B cell (primary cell): ENCODE measurements at regions not wholly inside any gene's neighbourhood (a gene's known extent, or its start where the extent isn't known, plus 50 kb on each side); places are given as distances from the start of the nearest gene placed in this dataset.

ENCODE experiments used
- ATAC-seq: fragments of 200-7000 bp; cut with Tn5 transposase; one replicate; pipeline ENCODE4 v1.10.0; 2021; ENCODE audit warnings: low read depth, mild to moderate bottlenecking, moderate number of reproducible peaks, moderate library complexity
- CTCF ChIA-PET: fragments of 350-600 bp; sonication (Branson Sonifier 250); formaldehyde crosslinking; loops from one replicate; lab custom pipeline; 2021; ENCODE audit warnings: antibody characterized with exemption, inconsistent platforms; lab: Charles Lee
- POLR2A ChIA-PET: fragments of 350-600 bp; sonication (Branson Sonifier 250); formaldehyde crosslinking; loops from one replicate; lab custom pipeline; 2021; ENCODE audit warnings: antibody characterized with exemption; lab: Charles Lee
- DNase-seq: peaks from one replicate; pipeline ENCODE4 v3.0.0; 2013
- H2AFZ ChIP-seq: 2 replicates; pipeline ENCODE4 v1.6.1; 2012; ENCODE audit warnings: mild to moderate bottlenecking, low read depth, low read length; ENCODE audit not compliant: insufficient read depth, poor library complexity, severe bottlenecking
- H3K27ac ChIP-seq, 2 donors: 1 replicate in 1 of 2; 2 replicates in 1 of 2; pipeline ENCODE4 v1.5.1; 2012 to 2013; ENCODE audit warnings: low read length in 2 of 2, mild to moderate bottlenecking in 2 of 2, moderate library complexity in 1 of 2
- H3K27me3 ChIP-seq, 4 experiments: fragments of 200-600 bp in 1 of 4; sonication (generic) in 1 of 4; replicated peaks in 1 of 4; 1 replicate in 2 of 4; 2 replicates in 2 of 4; pipeline versions ENCODE4 v1.6.1 to v1.7.0; 2013 to 2016; ENCODE audit warnings: low read length in 3 of 4, mild to moderate bottlenecking in 2 of 4, mixed read lengths in 1 of 4, moderate library complexity in 1 of 4; ENCODE audit not compliant: insufficient read depth in 4 of 4, control insufficient read depth in 3 of 4; ENCODE audit errors: control extremely low read depth in 1 of 4
- H3K36me3 ChIP-seq, 2 experiments: replicated peaks in 1 of 2; 1 replicate in 1 of 2; 2 replicates in 1 of 2; pipeline versions ENCODE4 v1.6.1 to v1.7.1; 2013; ENCODE audit warnings: low read length in 1 of 2; ENCODE audit not compliant: insufficient read depth in 2 of 2, control insufficient read depth in 1 of 2; ENCODE audit errors: control extremely low read depth in 1 of 2, extremely low read depth in 1 of 2
- H3K4me1 ChIP-seq, 2 donors: fragments of 200-600 bp in 1 of 2; sonication (generic) in 1 of 2; 1 replicate in 1 of 2; 2 replicates in 1 of 2; pipeline versions ENCODE4 v1.5.1 to v1.6.1; 2013 to 2017; ENCODE audit warnings: low read length in 2 of 2; ENCODE audit not compliant: control insufficient read depth in 2 of 2, insufficient read depth in 2 of 2
- H3K4me2 ChIP-seq: replicated peaks from 2 replicates; pipeline ENCODE3; 2012; ENCODE audit warnings: mild to moderate bottlenecking, low read depth, low read length; ENCODE audit not compliant: poor library complexity, severe bottlenecking
- H3K4me3 ChIP-seq, 5 experiments: fragments of 200-600 bp in 1 of 5; sonication (generic) in 1 of 5; 1 replicate in 3 of 5; 2 replicates in 2 of 5; pipeline versions ENCODE4 v1.5.1 to v1.7.0; 2011 to 2016; ENCODE audit warnings: low read length in 4 of 5, mild to moderate bottlenecking in 4 of 5, low read depth in 2 of 5, control low read depth in 1 of 5, moderate library complexity in 1 of 5; ENCODE audit not compliant: insufficient read depth in 1 of 5; ENCODE audit errors: control extremely low read depth in 1 of 5, extremely low read depth in 1 of 5
- H3K79me2 ChIP-seq: fragments of 200-600 bp; sonication (generic); one replicate; pipeline ENCODE4 v1.6.0; 2016; ENCODE audit warnings: low read length; ENCODE audit not compliant: control insufficient read depth, insufficient read depth
- H3K9ac ChIP-seq: fragments of 200-600 bp; sonication (generic); 2 replicates; pipeline ENCODE4 v1.6.1; 2017; ENCODE audit warnings: mild to moderate bottlenecking, low read length, moderate library complexity
- H3K9me3 ChIP-seq, 3 donors: one replicate each; pipeline versions ENCODE4 v1.6.1 to v1.7.1; 2013; ENCODE audit warnings: low read length in 2 of 3; ENCODE audit not compliant: control insufficient read depth in 2 of 3, insufficient read depth in 1 of 3; ENCODE audit errors: control extremely low read depth in 1 of 3
- H4K20me1 ChIP-seq: 2 replicates; pipeline ENCODE4 v1.6.0; 2012; ENCODE audit warnings: mild to moderate bottlenecking, low read length; ENCODE audit not compliant: insufficient read depth, control insufficient read depth, poor library complexity, severe bottlenecking
- H3K27ac Mint-ChIP-seq: one replicate; pipeline ENCODE4 v1.8.0; 2021; ENCODE audit warnings: mixed read lengths
- H3K27me3 Mint-ChIP-seq: one replicate; pipeline ENCODE4 v1.8.0; 2021; ENCODE audit warnings: mixed read lengths
- H3K4me1 Mint-ChIP-seq: one replicate; pipeline ENCODE4 v1.8.0; 2021; ENCODE audit warnings: mixed read lengths
- H3K4me3 Mint-ChIP-seq: one replicate; pipeline ENCODE4 v1.8.0; 2021; ENCODE audit warnings: mixed read lengths
- H3K9me3 Mint-ChIP-seq: one replicate; pipeline ENCODE4 v1.8.0; 2022; ENCODE audit warnings: mixed read lengths; ENCODE audit not compliant: insufficient read depth
- CTCF ChIP-seq: fragments of 200-600 bp; IDR thresholded peaks from one replicate; pipeline ENCODE4 v1.8.0; 2022; ENCODE audit warnings: antibody characterized with exemption, mild to moderate bottlenecking
- EZH2 ChIP-seq: IDR thresholded peaks from 2 replicates; pipeline ENCODE4 v1.6.1; 2012; ENCODE audit warnings: borderline replicate concordance, low read depth, mild to moderate bottlenecking, moderate library complexity, low read length; ENCODE audit not compliant: insufficient read depth, poor library complexity, severe bottlenecking
- WGBS: methylation state at CpG from one replicate; pipeline ENCODE4 v1.1.5; 2013; ENCODE audit warnings: missing lambda C conversion rate; ENCODE audit not compliant: insufficient coverage; 5-methylcytosine and 5-hydroxymethylcytosine counted together
- intact Hi-C: fragments of 100-400 bp; cut with micrococcal nuclease; formaldehyde crosslinking; loops from one replicate; pipeline ENCODE4 v1.10.0; 2022

GRCh38 chr19:28018499-28018898 is 1194.5 kb downstream of the UQCRFS1 start:
- 65% methylated on average over 2 of the region's 5 CpGs for WGBS
- Histone ChIP-seq H3K4me3 (no peak overlapping the region), H3K4me2 (no peak overlapping the region), H3K9me3 (peaks cover 0 to 17% (median 0%) of the 10 kb centered on the region in 3 donors), H3K9ac (no peak overlapping the region), H3K36me3 (no peaks in the 10 kb centered on the region), H3K79me2 (no peaks in the 10 kb centered on the region), H3K27me3 (no peaks in the 10 kb centered on the region), H4K20me1 (no peaks in the 10 kb centered on the region), H2AFZ (no peak overlapping the region), H3K4me1 (no peaks in the 10 kb centered on the region), H3K27ac (no peak overlapping the region)
- CTCF ChIA-PET: no interaction called here
- Mint-ChIP-seq H3K27me3 (no peaks in the 10 kb centered on the region), H3K9me3 (no peaks in the 10 kb centered on the region), H3K27ac (no peak overlapping the region), H3K4me1 (no peaks in the 10 kb centered on the region), H3K4me3 (no peak overlapping the region)
- DNase-seq (no peak), ATAC-seq (no peak)
- intact Hi-C loops: no loop called here
- no peak for TF ChIP-seq EZH2
- no peak for TF ChIP-seq CTCF
- POLR2A ChIA-PET: no interaction called here

DNA sequence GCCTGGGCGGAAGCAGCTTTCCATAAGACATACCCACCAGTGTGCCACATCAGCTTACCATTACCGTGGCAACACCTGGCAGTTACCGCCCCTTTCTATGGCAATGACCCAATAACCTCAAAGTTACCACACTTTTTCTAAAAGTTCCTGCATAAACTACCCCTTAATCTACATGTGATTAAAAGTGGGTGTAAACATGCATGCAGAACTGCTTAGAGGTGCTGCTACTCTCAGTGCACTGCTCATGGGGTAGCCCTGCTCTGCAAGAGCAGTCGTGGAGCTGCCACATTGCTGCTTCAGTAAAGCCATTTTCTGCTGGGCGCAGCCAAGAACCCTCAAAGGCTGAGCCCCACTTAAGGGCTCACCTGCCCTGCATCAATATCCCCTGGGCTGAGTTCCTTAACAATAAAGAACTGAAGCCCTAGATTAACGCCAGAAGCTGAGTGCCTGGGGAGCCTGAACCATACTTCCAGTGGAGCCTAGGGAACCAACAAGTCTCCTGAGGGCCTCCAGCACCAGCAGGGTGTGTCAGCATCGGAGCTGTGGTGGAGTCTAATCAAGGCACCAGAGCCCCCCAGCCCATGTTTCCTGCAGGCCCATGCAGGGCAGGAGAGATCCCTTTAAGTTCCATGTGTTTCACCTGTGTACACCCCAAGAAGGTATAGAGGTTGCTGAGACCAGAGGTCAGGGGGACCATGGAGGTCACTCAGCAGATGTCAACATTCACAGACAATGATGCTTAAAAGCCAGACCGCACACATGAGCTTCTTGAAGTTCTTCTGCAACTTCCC is 1198.1 kb downstream of the UQCRFS1 start:
- no peaks in the 10 kb centered on the region for H3K79me2 ChIP-seq

More for the DNA sequence above, 1198.1 kb downstream of the UQCRFS1 start:
- no peaks in the 10 kb centered on the region for H3K4me1 ChIP-seq
- ChIA-PET POLR2A (no interaction called here), CTCF (no interaction called here)
- Mint-ChIP-seq H3K9me3 (peaks cover under 1% of the 10 kb centered on the region), H3K27ac (no peak overlapping the region), H3K4me1 (no peaks in the 10 kb centered on the region), H3K27me3 (no peaks in the 10 kb centered on the region), H3K4me3 (no peak overlapping the region)
- H3K9ac ChIP-seq: no peak overlapping the region
- no peak overlapping the region for H3K4me3 ChIP-seq
- H3K9me3 ChIP-seq: peaks cover 0 to 13% (median 1%) of the 10 kb centered on the region in 3 donors
- no peak overlapping the region for H2AFZ ChIP-seq
- H3K27ac ChIP-seq: no peak overlapping the region
- no peaks in the 10 kb centered on the region for H3K36me3 ChIP-seq
- no peaks in the 10 kb centered on the region for H3K27me3 ChIP-seq
- H4K20me1 ChIP-seq: no peaks in the 10 kb centered on the region
- 87% methylated on average over 5 of the region's 8 CpGs for whole genome bisulfite sequencing
- no peak overlapping the region for H3K4me2 ChIP-seq
- intact Hi-C loops: no loop called here
- DNase-seq (no peak), ATAC-seq (no peak)
- no peak for TF ChIP-seq EZH2
- TF ChIP-seq CTCF: no peak
